ENCODE measurements at regions not wholly inside any gene's neighbourhood (a gene's known extent, or its start where the extent isn't known, plus 50 kb on each side); places are given as distances from the start of the nearest gene placed in this dataset.

GRCh38 chr15:39230205-39230907 lies 350.5 kb upstream of the THBS1 start:
- TF ChIP-seq CTCF (IDR thresholded peaks at IDR 0.05; ENCODE audit: low read depth, low read length), result no peak
- TF ChIP-seq EZH2phosphoT487 (IDR thresholded peaks at IDR 0.05; ENCODE audit: low read depth), result no peak

Data from OCI-LY3 (cell line).